ENCODE measurements at regions not wholly inside any gene's neighbourhood (a gene's known extent, or its start where the extent isn't known, plus 50 kb on each side); places are given as distances from the start of the nearest gene placed in this dataset.

GRCh38 chr4:57628004-57628403 is 517.8 kb upstream of the IGFBP7 start:
- Histone ChIP-seq H3K4me2 (ENCODE audit: low read length) (no peak overlapping the region), H4K20me1 (ENCODE audit: control insufficient read depth, insufficient read depth, low read depth, low read length) (no peaks in the 10 kb centered on the region), H3K4me1 (ENCODE audit: control insufficient read depth, low read length) (no peaks in the 10 kb centered on the region), H3K79me2 (ENCODE audit: control insufficient read depth, low read length) (no peaks in the 10 kb centered on the region), H3K4me3 (ENCODE audit: low read length) (no peak overlapping the region), H3K36me3 (ENCODE audit: control insufficient read depth, low read length) (no peaks in the 10 kb centered on the region), H3K9me3 (ENCODE audit: control insufficient read depth, insufficient read depth, low read length) (peaks cover 3% of the 10 kb centered on the region; the same call in 1 of the 2 replicates), H3K27ac (ENCODE audit: low read depth, low read length) (no peak overlapping the region), H3K27me3 (ENCODE audit: control insufficient read depth, low read length) (no peaks in the 10 kb centered on the region), H3K9me2 (replicated peaks; ENCODE audit: control insufficient read depth, low read length) (no peaks in the 10 kb centered on the region), H3F3A (ENCODE audit: control insufficient read depth, insufficient read depth) (no peaks in the 10 kb centered on the region)
- TF ChIP-seq EZH2phosphoT487 (IDR thresholded peaks at IDR 0.05; ENCODE audit: borderline replicate concordance, low read length) (no peak), CTCF (IDR thresholded peaks at IDR 0.05; ENCODE audit: low read depth, low read length, poor library complexity, severe bottlenecking) (no peak)

GRCh38 chr4:57614257-57614932 is 504.2 kb upstream of the IGFBP7 start:
- Histone ChIP-seq H3K9me3 (ENCODE audit: control insufficient read depth, insufficient read depth, low read length) (no peaks in the 10 kb centered on the region), H3K4me3 (ENCODE audit: low read length) (no peak overlapping the region), H3K27me3 (ENCODE audit: control insufficient read depth, low read length) (no peaks in the 10 kb centered on the region), H3K27ac (ENCODE audit: low read depth, low read length) (no peak overlapping the region), H3F3A (ENCODE audit: control insufficient read depth, insufficient read depth) (no peaks in the 10 kb centered on the region), H3K4me2 (ENCODE audit: low read length) (no peak overlapping the region), H3K79me2 (ENCODE audit: control insufficient read depth, low read length) (no peaks in the 10 kb centered on the region), H3K36me3 (ENCODE audit: control insufficient read depth, low read length) (no peaks in the 10 kb centered on the region), H3K4me1 (ENCODE audit: control insufficient read depth, low read length) (no peaks in the 10 kb centered on the region), H4K20me1 (ENCODE audit: control insufficient read depth, insufficient read depth, low read depth, low read length) (no peaks in the 10 kb centered on the region), H3K9me2 (replicated peaks; ENCODE audit: control insufficient read depth, low read length) (no peaks in the 10 kb centered on the region)
- no peak for TF ChIP-seq CTCF (IDR thresholded peaks at IDR 0.05; ENCODE audit: low read depth, low read length, poor library complexity, severe bottlenecking)
- TF ChIP-seq EZH2phosphoT487 (IDR thresholded peaks at IDR 0.05; ENCODE audit: borderline replicate concordance, low read length) = no peak

GRCh38 chr4:57612279-57612678 is 502.1 kb upstream of the IGFBP7 start:
- no peaks in the 10 kb centered on the region for H3K27me3 ChIP-seq (ENCODE audit: control insufficient read depth, low read length)
- no peak overlapping the region for H3K27ac ChIP-seq (ENCODE audit: low read depth, low read length)
- no peaks in the 10 kb centered on the region for H3K79me2 ChIP-seq (ENCODE audit: control insufficient read depth, low read length)
- no peaks in the 10 kb centered on the region for H3K4me1 ChIP-seq (ENCODE audit: control insufficient read depth, low read length)
- H3K9me3 ChIP-seq (ENCODE audit: control insufficient read depth, insufficient read depth, low read length) = no peaks in the 10 kb centered on the region
- no peaks in the 10 kb centered on the region for H4K20me1 ChIP-seq (ENCODE audit: control insufficient read depth, insufficient read depth, low read depth, low read length)
- H3K4me2 ChIP-seq (ENCODE audit: low read length) = no peak overlapping the region
- H3K36me3 ChIP-seq (ENCODE audit: control insufficient read depth, low read length) = no peaks in the 10 kb centered on the region
- no peaks in the 10 kb centered on the region for H3K9me2 ChIP-seq (replicated peaks; ENCODE audit: control insufficient read depth, low read length)
- H3K4me3 ChIP-seq (ENCODE audit: low read length) = no peak overlapping the region
- no peaks in the 10 kb centered on the region for H3F3A ChIP-seq (ENCODE audit: control insufficient read depth, insufficient read depth)
- TF ChIP-seq CTCF (IDR thresholded peaks at IDR 0.05; ENCODE audit: low read depth, low read length, poor library complexity, severe bottlenecking) (no peak), EZH2phosphoT487 (IDR thresholded peaks at IDR 0.05; ENCODE audit: borderline replicate concordance, low read length) (no peak)

Measured in DOHH2 (cell line).